SKM-1 (cell line): ENCODE measurements at regions not wholly inside any gene's neighbourhood (a gene's known extent, or its start where the extent isn't known, plus 50 kb on each side); places are given as distances from the start of the nearest gene placed in this dataset.

Experiments
- DNase-seq: peaks from one replicate; lab custom pipeline; 2025; ENCODE audit not compliant: unreplicated experiment; lab: John Stamatoyannopoulos, UW

- no peak for DNase-seq
Measured at GRCh38 chr5:98105681-98106080, 667.8 kb upstream of the RGMB start.

GRCh38 chr5:98106116-98107031 is 667.1 kb upstream of the RGMB start:
- no peak for DNase-seq

DNA sequence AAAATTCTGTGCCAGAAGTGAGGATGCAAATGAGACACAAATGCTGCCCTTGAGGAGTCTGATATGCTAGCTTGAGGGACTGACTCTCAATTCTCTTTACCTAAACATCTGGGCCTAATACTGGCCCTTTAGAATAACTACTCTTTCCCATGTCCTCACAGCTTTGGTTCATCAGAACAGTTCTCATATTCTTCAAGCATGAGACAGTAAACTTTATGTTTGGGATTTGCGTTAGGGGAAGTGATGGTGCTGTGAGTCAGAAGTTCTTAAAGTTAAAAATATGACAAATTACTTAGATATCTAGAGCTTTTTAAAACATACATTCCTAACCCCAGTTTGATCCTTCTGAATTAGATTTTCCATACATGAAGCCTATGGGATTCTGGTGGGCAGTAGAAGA is 665.0 kb upstream of the RGMB start:
- DNase-seq, result no peak

- no peak for DNase-seq
Measured at GRCh38 chr5:98109561-98110006, 663.9 kb upstream of the RGMB start.

DNA sequence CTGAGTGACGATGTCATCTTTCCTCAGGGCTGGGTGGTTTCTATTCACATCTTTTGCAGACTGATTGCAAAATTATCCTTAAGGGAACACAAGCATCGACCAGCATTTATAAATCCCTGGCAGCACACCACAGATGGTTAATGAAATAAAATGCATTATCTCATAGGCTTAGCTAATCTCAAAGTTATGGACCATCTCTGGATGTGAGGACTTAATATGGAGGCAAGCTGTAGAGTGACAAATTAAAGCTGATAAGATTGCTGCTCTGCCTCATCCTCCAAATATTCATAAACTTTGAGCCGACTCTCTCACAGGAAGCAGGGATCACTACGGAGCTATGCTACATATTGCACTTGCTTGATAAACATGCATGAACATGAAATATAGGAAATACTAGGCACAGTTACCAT is 663.2 kb upstream of the RGMB start:
- DNase-seq, result no peak

DNA sequence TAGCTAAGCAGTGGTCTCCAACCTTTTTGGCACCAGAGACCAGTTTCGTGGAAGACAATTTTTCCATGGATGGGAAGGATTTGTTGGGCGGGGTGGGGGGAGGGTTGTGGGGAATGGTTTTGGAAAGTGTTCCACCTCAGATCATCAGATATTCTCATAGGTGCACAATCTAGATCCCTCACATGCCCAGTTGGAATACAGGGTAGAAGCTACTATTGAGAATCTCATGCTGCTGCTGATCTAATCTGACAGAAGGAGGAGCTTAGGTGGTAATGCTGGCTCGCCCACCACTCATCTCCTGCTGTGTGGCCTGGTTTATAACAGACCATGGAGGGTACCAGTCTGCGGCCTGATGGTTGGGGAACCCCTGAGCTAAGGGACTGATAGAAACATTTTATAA is 662.7 kb upstream of the RGMB start:
- DNase-seq, result no peak

DNA sequence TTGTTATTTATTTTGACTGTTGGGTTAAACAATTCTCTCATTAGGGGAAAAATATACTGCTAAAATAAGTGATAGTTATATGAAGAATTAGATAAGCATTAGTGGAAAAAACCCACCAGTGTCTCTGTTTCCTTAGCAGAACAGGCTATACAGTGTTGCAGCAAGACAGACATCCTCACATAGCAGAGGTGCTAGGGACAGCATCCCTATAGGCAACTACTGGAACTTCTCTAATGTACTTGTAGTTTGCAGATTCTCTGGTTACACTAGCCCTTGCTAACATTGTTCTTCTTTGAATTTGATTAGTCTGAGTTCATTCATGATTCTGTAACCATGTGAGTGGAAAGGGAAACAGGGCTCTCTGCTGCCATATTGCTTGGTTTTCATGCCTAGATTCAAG is 661.8 kb upstream of the RGMB start:
- no peak for DNase-seq

GRCh38 chr5:98121036-98121936 is 652.2 kb upstream of the RGMB start:
- no peak for DNase-seq

GRCh38 chr5:98128271-98128670 is 645.2 kb upstream of the RGMB start:
- no peak for DNase-seq

GRCh38 chr5:98128846-98129245 is 644.6 kb upstream of the RGMB start:
- no peak for DNase-seq

DNA sequence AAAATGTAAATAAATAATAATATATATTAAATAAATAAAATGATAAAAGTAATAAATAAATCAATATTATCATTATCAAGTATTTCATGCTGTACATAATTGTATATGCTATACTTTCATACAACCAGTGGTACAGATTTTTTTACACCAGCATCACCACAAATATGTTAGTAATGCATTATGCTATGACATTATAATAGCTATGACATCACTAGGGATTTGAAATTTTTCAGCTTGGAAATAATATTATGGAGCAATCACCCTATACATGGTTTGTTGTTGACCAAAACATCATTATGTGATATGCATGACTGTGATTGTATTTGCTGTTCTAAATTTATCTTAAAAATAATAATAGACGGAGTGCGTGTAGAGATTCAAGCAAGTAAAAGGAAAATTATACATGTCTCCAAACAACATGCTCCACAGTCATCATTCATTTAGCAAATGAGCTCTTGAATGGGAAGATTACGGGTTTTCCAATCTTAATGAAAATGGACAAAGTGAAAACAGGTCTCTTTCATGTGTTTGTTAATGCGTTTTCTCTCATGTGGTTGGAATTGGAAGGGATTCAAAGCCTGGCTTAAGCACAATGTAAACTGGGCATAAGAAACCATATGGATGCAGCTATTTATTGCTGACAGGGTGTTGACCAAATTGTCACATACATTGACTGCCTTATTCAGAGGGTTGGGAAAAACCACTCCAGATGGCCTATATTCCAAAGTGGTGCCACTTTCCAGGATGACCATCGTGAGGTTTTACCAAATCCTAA is 643.0 kb upstream of the RGMB start:
- DNase-seq, result no peak

GRCh38 chr5:98144116-98144515 is 629.3 kb upstream of the RGMB start:
- no peak for DNase-seq

- no peak for DNase-seq
Measured at GRCh38 chr5:98144710-98145109, 628.8 kb upstream of the RGMB start.

DNA sequence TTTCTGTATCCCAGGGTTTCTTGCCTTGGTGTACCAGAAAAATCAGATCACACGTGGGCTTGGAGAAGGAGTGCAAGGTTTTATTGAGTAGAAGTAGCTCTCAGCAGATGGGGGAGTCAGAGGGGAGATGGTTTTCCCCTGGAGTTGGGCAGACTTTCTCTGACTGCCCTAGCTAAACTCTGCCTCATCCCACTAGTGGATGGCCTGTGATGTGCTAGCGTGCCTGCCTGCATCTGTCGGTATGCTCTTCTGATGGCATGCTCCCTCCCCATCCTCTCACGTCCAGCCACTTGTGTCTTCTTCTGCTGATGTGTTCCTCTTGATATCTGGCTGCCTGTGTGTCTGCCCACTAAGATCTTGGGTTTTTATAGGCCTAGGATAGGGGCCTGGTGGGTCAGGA is 616.1 kb upstream of the RGMB start:
- no peak for DNase-seq

GRCh38 chr5:98158440-98158839 is 615.0 kb upstream of the RGMB start:
- no peak for DNase-seq

DNA sequence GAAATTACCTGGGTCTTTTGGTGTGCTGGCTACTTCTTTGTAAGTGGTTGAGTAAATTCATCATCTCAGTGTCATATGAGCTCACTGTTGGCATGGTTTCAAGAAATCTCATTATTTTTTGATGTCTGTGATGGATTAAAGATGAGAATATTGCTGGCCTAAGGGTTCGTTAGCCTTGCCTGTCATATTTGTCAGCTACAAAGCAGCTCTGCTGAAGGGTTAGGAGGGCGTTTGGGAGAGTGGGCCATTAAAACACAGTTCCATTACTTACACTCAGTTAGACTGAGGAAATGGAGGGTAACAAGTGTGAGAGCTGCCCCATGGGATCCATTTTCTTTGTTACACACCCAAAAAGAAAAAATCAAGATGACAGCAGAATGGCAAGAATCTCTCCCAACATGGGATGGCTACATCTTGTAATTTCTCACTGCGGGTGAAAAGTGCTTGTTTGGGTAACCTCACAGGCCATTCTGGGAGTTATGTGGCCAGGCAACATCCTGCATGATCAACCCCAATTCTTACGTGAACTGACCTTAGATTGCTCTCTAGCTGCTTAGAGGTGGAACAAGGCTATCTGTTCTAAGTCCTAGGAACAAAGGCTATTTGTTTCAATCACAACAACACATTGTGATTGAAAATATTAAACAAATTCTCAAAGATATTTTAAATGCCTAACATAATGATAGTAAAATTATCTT is 609.5 kb upstream of the RGMB start:
- no peak for DNase-seq

DNA sequence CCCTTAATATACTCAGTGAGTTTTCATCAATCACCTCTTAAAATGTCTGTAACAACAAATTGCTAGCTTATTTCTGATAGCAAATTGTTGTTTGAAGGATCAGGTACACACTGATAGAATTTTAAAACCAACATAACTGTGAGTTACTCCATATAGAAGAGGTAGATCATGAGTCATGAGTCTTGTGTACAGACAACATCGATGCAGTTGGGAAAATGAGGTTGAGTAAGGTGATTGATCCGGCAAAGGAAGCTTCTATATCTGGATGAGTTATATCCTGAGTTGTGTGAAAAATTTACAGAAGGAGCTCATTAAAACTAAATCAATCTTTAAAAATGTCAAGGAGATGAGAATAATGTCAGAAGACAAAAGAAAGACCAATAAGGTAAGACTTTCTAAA is 604.6 kb upstream of the RGMB start:
- DNase-seq, result no peak

- no peak for DNase-seq
Measured at GRCh38 chr5:98170994-98171393, 602.5 kb upstream of the RGMB start.

DNA sequence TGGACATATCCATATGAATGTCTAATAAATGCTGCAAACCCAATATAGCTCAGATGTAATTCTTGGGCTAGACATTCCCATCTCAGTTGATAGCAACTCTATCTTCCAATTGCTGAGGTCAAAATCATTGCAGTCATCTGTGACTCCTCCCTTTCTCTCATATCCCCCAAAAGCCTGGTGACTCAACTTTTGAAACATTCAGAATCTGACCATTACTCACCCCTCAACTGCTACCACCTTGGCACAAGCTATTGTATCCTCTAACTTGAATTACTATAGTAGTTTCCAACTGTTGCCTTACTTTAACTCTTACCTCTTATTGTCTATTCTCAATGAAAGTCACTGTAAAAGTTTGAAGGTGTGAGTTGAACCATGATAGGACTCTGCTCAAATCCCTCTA is 600.1 kb upstream of the RGMB start:
- DNase-seq, result no peak

DNA sequence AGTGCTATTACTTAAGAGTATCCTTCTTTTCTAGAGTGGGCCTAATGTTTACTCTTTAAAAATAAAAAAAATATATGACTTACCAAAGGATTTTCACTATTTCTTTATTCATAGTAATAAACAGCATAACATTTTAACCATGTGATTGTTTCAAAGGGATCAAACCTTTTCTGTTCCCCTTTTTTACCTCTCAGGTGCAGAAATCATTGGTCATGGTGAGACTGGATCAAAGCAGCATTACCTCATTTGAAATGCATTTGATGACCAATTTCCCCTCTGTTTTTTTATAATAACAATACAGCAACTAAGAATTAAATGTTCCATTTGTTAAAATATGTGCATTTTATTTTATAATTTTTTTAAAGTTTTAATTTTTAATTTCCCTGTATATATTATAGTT is 598.0 kb upstream of the RGMB start:
- DNase-seq, result no peak
